ENCODE measurements at regions not wholly inside any gene's neighbourhood (a gene's known extent, or its start where the extent isn't known, plus 50 kb on each side); places are given as distances from the start of the nearest gene placed in this dataset.

- DNase-seq: peak in 2 of 3 donors; percentile 5 to 52
Observed at GRCh38 chr1:191579019-191579418, 579.2 kb upstream of the RGS18 start.

DNA sequence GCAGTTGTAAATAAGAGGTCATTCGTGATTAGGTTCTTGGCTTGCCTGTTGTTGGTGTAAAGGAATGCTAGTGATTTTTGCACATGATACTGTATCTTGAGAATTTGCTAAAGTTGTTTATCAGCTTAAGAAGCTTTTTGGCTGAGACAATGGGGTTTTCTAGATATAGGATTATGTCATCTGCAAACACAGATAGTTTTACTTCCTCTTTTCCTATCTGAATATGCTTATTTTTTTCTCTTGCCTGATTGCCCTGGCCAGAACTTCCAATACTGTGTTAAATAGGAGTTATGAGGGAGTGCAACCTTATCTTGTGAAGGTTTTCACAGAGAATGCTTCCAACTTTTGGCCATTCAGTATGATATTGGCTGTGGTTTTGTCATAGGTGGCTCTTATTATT lies 576.1 kb upstream of the RGS18 start:
- no peak for DNase-seq

DNA sequence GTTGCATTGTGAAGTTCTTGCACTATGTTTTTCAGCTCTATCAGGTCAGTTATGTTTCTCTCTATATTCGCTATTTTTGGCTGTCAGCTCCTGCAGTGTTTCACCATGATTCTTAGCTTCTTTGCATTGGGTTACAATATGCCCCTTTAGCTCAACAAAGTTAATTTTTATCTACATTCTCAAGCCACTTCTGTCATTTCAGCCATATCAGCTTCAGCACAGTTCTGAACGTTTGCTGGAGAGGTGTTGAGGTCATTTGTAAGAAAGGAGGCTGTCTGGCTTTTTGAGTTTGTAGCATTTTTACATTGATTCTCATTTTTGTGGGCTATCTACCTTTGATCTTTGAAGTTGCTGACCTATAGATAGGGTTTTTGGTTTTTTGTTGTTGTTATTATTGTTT lies 573.2 kb upstream of the RGS18 start:
- no peak for DNase-seq

- DNase-seq: no peak
Observed at GRCh38 chr1:191588905-191589304, 569.4 kb upstream of the RGS18 start.

- DNase-seq: no peak
Observed at GRCh38 chr1:191589536-191589935, 568.7 kb upstream of the RGS18 start.

DNA sequence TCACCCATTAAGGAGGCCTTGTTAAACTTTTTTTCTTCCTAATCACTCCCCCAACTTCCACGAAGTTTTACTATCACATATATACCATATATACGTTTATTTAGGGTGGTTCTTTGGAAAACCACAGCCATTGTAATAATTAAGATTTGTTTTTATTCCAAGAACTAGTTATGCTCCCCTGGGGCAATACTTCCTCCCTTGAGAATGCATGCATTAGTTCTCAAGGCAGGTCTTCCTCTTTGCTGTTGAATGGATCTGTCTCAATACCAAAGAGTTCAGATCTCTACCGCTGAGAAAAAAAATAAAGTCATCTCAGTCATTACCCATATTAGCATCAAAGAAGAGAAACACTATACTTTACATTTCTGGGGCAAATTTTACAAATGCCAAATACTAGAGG lies 567.7 kb upstream of the RGS18 start:
- DNase-seq: no peak

- DNase-seq: no peak
Observed at GRCh38 chr1:191592039-191592438, 566.2 kb upstream of the RGS18 start.

GRCh38 chr1:191592907-191593306 lies 565.4 kb upstream of the RGS18 start:
- no peak for DNase-seq

DNA sequence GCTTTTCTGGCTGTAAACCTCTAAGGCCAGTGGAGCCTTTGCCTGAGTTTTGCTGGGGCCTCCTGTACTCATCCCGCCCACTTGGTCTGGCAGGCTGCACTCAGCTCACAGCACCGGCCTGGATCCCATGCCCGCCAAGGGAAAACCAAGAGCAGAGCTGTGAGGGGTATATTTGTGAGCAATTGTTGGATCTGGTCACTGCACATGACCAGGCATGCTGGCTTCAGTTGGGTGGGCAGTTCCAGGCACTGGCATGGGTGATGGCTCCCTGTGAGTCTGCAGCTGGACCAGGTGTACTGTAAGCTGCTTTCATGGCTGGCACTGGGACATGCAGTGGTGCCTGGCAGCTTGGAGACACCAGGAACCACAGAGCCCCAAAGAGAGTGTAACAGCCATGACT lies 563.1 kb upstream of the RGS18 start:
- no peak for DNase-seq

DNA sequence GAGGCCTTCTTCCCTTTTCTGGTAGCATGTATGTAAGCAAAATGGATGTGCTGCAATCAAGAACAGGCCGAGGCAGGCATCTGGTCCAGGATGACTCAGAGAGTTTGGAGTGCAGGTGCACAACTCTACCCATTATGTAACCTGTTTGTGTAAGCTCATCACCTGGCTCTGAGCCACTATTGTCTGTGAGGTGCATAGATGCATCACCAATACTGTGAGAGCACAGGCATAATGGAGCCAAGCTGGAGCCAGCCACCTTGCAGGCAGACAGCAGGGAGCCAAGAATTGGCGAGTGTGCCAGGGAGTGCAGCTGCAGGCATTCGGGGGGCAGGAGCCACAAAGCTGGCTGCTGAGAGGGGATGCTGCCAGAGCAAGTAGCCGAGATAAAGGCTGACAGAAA lies 549.9 kb upstream of the RGS18 start:
- DNase-seq: no peak

DNA sequence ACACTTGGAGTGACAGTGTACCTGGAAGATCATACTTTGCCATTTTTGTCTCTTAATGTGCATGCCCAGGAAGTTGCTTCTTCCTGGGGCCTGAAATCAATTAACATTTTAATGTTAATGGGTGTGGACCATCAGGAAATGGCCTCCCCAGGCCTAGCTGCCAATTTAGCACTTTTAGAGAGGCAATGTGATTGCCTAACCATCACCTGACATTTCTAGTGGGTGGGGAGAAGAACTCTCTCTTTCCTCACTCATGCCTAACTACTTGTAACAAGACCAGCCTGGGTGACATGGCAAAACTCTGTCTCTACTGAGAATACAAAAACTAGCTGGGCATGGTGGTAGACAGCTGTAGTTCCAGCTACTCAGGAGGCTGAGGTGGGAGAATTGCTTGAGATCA lies 549.0 kb upstream of the RGS18 start:
- DNase-seq: no peak

GRCh38 chr1:191615101-191615821 lies 543.0 kb upstream of the RGS18 start:
- peak in 2 of 3 donors; percentile 23 to 50 for DNase-seq

- DNase-seq: peak; percentile 21 to 87 (median 56)
Observed at GRCh38 chr1:191618181-191618580, 540.1 kb upstream of the RGS18 start.

DNA sequence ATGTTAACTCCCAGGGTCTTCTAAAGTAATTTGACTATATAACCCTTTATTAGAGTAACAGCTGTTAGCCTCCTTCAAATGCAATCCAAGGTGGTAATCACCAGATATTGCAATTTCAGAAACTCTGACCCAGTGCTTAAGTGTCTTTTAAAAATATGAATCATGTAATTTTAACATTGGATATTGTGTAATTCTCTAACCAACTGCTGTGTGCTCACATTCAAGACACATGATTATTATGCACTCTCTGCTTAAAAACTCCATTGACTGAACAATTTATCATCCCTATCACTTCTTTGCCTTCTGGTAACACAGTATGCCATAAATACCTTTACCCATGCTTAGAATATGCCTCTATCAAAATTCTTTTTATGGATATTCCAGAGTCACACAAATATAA lies 537.4 kb upstream of the RGS18 start:
- no peak for DNase-seq

GRCh38 chr1:191624044-191624443 lies 534.2 kb upstream of the RGS18 start:
- DNase-seq: no peak

DNA sequence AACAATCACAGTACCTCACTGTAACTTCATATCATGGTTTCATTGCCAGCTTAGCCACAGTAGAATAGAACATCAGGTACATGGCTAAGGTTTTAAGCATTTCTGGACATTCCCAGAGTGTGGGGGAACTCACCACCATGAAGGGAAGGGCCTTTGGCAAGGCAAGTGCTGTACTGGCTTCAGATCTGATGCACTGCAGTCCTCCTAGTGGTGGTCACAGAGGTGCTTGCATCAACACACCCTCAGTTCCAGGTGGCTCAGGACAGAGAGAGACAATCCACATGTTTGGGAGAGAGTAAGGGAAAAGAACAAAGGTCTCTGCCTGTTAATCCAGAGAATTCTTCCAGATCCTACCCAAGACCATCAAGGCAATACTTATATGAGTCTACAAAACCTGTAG lies 528.4 kb upstream of the RGS18 start:
- DNase-seq: no peak

- no peak for DNase-seq
Observed at GRCh38 chr1:191634801-191635508, 523.3 kb upstream of the RGS18 start.

GRCh38 chr1:191636345-191636744 lies 521.9 kb upstream of the RGS18 start:
- no peak for DNase-seq

GRCh38 chr1:191641420-191642260 lies 516.6 kb upstream of the RGS18 start:
- peak in 1 of 3 donors; percentile 18 for DNase-seq

DNA sequence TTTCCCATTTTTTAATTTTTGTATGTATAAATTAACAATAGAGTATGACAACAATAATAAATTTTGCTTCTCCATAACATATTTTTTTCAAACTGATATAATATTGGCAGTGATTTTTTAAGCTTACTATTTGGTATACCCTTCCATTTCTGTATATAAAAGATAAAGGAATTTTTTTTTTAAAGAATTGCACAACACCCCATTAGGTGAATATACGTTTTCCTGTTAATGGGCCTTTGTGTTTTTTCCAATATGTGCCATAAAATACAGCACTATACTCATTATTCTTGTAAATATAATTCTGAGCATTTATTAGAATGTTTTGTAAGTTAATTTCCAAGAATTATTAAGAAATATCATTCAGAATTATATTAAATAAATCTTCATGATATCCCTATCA lies 515.2 kb upstream of the RGS18 start:
- no peak for DNase-seq

DNA sequence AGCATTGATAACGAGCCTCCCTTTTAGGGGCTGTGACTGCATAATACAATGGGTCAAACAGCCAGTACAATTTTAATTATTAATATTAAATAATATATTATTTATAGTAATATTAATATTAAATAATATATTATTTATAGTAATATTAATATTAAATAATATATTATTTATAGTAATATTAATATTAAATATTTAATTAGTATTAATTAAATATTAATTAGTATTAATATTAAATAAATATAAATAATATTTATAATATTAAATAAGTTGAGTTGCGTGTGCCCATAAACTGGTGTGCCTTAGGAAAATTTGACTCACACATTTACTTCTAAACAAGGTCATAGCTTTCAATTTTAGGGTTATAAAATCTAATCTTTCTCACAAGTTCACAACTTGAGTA lies 509.3 kb upstream of the RGS18 start:
- no peak for DNase-seq

- peak in 1 of 3 donors; percentile 25 for DNase-seq
Observed at GRCh38 chr1:191662051-191662450, 496.2 kb upstream of the RGS18 start.

DNA sequence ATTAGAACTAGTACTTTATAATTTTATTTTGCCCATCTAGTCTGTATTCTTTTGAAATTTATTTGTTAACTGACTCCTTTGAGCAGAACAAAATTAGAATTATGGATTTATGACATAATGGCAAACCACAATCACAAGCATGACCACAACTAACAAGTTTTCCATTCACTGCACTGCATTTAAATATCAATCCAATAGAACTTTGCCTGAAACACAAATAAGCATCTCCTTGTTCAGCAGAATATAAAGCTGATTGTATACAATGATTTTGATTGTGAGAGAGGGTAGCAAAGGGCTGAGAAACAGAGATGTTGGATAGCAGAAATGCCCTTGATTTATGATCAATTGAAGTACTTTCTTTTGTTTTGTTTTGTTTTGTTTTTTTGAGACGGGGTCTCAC lies 495.5 kb upstream of the RGS18 start:
- no peak for DNase-seq

Data from muscle of back (tissue), 3 donors.